HG02763 (cell line): ENCODE measurements at regions not wholly inside any gene's neighbourhood (a gene's known extent, or its start where the extent isn't known, plus 50 kb on each side); places are given as distances from the start of the nearest gene placed in this dataset.
"Not testable (repeated sequence)": the region's sequence is repeated elsewhere in the genome, so short reads cannot be mapped to it uniquely, and the experiment has no call there.

Experiments used
- ATAC-seq: cut with Tn5 transposase; IDR thresholded peaks from one replicate; pipeline ENCODE4 v1.9.1; 2021; ENCODE audit warnings: mild to moderate bottlenecking, moderate library complexity; ENCODE audit not compliant: unreplicated experiment

DNA sequence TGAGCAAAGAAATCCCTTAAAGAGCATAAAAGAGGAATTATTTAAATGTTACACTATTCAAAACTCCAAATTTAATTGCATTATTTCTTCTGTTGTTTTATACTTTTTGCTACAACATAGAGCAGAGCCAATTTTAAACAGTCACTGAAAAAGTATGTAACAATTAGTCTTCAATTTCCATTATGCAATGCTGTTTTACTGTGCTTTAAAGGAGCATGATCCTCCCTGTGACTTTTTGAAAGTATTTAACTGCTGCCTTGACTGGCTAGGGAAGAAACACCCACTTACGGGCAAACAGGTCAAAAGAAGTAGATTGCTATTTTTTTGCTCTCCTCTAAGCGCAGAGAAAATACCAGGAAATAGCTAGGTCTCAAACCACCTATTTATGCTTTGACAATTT, 217.4 kb upstream of the GCFC2 start:
- no peak for ATAC-seq

DNA sequence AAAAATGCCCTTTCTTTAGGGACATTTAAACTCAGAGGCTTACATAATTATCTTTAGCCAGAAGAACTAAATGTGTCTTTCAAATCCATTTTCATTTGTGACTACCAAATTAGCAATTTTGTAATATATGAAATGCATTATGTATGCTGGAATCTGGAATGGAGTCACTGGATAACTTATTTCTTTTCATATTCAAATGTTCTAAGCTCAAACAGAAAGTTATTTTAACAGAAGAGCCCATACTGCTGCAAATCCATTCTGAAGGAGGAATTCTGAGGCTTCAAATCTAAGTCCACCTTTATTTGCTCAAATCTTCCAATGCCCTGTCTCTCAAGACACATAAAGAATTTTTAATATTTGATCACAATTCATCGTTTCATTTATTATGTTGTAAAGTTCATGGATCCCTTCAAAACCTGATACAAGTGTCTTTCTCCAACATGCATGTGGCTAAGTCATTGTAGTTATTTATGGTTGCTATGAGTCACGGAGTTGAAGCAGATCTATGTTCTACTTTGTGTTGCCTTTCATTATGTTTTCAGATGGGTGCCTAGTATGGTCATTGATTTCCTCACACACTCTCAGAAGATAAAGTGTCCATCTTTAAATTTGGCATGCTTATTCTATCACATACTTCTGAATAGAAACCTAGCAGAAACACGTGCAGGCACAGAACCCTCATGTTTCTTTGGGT, 214.8 kb upstream of the GCFC2 start:
- no peak for ATAC-seq

DNA sequence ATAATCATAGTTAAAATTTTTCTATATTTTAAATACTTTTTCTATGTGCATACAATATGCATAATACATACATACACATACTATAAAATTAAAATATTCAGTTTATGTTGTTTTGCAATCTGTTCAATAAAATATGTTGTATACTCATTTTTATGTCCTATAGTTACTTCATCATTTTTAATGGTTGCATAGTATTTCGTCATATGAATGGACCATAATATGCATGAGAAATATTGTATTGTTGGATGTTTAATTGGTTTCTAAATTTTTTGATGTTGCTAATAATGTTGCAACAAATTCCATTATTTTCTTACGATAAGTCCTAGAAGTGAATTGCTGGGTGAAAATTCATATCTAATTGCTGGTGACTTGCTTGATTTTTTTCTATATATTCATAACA, 211.5 kb upstream of the GCFC2 start:
- no peak for ATAC-seq

DNA sequence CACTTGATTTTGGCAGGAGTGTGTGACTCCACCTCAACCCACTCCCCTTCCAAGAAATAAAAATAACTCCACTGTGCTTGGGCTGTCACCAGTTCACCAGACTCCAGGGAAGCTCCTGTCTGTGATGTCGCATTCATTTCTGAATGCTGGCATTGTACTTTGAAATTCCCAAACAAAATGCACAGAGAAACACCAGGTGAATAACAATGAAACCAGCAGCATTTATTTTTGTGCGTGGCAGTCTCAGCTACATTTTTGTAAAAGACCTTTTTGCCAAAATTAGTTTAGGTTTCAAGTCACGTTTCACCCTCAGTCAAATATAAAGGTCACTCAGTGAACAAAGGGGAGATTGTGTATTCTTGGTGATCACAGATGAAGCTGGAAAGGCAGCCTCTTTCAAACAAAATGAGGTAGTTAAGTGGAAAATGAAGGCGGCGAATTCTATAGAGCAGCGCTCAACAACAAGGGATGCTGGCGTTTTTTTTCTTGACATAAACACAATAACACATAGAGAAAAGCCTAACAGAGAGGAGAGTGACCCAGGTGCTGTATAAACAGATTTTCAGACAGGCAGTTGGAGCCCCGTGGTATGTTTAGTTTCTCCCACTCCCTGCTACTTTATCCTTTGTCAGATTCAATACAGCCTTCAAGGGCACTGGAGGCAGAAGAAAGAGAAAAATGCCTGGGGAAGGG, 210.3 kb upstream of the GCFC2 start:
- no peak for ATAC-seq

DNA sequence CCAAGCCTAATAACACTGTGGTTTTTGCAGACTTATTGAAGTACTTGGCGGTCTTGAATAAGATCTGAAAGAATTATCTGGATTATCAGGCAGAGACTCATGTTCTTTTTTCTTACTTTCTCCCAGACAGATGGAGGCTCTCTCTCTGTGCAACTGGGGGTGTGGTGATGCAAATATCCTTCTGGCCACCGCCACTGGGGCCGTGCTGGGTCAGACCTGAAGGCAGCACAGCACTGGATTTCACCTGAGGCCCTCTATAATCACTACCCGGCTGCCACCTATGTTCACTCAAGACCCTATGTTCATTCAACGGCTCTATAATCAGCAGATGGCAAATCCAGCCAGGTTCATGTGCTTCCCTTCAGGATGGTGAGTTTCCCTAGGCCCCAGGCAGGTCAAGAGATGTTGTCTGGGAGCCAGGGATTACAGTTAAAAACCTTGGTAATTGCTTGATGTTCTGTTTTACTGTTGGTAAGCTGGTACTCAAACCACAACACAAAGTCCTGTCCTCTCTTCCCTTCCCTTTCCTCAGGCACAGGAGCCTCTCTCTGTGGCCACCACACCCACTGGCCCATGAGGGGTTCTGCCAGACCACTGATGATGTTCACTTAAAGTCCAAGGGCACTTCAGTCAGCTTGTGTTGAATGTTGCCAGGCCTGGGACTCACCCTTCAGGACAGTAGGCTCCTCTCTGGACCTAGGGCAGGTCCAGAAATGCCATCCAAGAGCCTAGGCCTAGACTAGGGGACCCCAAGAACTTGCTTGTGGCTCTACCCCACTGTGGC, 205.3 kb upstream of the GCFC2 start:
- no peak for ATAC-seq

DNA sequence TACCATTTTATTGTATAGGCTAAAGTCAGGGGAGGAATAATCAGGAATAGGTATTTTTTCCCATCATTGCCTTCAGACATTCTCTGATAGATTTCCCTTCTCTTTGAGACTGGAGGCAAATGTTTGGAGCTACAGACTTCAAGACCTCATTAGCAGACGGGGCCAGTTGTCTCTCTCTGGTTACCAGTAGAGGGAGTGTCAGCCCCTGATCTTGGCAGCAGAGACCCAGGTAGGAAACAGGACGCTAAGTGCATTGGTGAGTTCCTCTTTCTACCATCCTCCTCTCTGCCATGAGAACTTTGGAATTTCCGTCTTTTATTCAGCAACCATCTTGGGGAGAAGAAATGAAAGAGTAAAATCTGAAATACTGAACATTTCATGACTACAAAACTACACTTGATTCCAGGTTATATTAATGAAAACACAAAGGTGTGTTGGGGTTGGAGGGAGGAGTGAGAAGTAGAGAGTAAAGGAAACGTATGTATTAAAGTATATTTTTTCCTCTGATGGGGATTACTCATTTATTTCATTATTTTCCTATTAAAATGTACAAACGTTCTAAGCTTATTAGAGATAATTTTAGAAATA, 186.2 kb upstream of the GCFC2 start:
- ATAC-seq: peak; percentile 70

DNA sequence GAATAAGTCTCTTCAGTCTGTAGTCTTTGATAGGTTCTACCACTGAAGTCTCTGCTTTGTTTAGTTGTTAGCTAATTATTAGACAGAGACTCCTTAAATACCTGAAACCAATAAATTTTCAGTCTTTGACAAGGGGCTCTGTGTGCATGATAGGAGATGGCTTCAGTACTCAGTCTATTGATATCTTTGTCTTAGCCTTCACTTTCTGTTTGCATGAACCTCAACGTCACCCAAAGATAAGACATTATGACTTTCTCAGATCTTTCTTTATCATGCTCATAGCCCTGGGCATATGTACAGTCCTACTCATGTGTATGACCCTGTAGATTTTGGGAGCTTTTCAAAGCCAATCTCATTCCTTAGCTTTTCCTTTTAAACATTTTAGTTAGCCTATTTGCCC, 183.5 kb upstream of the GCFC2 start:
- peak; percentile 82 for ATAC-seq

DNA sequence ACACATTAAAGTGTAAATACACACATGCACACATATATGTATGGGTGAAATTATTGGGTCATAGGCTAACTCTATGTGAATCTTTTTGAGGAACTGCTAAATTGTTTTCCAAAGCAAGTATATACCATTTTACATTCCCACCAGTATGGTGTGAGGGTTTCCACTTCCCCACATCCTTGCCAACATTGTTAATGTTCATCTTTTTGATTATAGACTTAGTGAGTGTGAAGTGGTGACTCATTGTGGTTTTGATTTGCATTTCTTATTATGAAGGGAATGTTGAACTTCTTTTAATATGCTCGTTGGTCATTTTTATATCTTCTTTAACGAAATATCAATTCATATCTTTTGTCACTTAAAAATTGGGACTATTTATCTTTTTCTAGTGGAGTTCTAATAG, 181.8 kb upstream of the GCFC2 start:
- peak; percentile 37 for ATAC-seq

DNA sequence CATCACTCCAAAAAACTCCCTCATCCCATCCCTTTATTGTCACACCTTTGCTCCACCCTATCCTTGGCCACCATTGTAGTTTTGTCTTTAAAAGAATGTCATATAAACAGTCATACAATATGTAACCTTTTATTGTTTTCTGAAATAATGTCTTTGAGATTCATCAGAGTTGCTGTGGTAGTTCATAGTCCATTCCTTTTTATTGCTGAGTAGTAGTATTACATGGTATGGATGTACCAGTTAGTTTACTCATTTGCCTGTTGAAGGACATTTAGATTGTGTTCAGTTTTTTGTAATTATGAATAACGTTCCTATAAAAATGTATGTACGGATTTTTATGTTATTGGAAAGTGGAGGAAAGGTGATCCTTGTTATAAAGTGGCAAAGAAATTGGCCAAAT, 171.8 kb upstream of the GCFC2 start:
- ATAC-seq: no peak

DNA sequence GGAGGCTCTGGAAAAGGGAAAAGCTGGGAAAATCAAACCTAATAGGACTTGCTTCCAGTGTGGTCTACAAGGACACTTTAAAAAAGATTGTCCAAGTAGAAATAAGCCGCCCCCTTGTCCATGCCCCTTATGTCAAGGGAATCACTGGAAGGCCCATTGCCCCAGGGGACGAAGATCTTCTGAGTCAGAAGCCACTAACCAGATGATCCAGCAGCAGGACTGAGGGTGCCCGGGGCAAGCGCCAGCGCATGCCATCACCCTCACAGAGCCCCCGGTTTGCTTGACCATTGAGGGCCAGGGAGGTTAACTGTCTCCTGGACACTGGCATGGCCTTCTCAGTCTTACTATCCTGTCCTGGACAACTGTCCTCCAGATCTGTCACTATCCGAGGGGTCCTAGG, 164.9 kb upstream of the GCFC2 start:
- not testable (repeated sequence) for ATAC-seq

DNA sequence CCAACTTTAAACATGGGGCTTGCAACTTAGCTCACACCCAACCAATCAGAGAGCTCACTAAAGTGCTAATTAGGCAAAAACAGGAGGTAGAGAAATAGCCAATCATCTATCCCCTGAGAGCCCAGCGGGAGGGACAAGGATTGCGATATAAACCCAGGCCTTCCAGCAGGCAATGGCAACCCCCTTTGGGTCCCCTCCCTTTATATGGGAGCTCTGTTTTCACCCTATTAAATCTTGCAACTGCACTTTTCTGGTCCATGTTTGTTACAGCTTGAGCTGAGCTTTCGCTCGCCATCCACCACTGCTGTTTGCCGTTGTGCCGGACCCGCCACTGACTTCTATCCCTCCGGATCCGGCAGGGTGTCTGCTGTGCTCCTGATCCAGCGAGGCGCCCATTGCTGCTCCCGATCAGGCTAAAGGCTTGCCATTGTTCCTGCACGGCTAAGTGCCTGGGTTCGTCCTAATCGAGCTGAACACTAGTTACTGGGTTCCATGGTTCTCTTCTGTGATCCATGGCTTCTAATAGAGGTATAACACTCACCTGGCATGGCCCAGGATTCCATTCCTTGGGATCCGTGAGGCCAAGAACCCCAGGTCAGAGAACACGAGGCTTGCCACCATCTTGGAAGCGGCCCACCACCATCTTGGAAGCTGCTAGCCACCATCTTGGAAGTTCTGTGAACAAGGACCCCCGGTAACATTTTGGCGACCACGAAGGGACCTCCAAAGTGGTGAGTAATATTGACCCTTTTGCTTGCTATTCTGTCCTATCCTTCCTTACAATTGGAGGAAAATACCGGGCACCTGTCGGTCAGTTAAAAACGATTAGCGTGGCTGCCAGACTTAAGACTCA, 161.3 kb upstream of the GCFC2 start:
- not testable (repeated sequence) for ATAC-seq

DNA sequence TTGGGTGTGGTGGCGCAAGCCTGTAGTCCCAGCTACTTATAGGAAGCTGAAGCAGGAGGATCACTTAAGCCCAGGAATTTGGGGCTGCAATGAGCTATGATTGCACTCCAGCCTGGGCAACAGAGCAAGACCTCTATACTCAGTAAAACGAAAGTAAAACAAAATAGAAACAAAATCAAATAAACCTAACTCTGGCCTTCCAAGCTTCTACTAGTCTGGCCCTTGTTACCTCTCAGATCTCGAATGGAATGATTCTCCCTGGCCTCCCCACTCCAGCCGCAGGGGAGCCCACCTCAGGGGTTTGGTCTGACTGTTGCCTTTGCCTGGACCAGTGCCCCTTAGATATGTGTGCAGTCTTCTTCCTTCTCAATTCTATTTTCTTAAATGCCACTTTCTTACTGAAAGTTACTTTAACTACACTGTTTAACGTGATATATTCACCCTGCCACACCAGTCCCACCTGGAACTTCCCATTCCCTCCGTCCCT, 160.0 kb upstream of the GCFC2 start:
- no peak for ATAC-seq

DNA sequence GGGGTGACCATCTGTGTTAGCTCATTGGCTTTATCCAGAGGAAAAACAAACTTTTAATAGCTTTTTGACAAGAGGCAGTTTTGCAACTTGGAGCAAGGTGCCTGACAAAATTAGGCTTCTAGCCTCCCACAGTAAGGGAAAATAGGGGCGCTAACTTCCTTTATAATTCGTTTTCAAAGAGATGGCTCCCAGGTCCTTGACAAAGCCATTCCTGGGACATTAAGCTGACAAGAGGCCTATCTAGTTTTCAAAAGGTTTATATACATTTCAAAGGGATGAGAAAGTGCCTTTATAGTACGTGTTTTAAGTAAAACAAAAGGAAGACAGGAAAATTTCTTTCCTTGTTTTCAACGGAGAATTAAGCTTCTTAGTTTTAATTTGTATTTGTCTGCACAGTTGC, 159.4 kb upstream of the GCFC2 start:
- ATAC-seq: no peak

DNA sequence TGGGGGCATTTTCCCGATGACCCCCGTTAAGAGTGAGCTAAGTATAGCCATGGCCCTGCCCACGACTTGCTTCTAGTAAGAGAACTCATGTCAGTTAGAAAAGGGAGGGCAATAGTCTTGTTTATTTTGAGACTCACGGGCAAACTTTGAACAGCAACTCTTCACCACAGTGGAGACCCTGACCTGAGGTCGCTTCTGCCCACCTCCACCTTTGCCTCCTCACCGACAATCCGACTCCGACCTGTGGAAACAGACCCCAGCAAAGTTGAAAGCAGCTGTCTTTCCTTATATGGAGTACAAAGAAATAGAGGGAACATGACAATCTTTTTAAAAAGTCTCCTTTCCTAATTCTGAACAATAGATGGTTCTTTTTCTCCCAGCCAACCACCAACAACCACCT, 155.0 kb upstream of the GCFC2 start:
- no peak for ATAC-seq

DNA sequence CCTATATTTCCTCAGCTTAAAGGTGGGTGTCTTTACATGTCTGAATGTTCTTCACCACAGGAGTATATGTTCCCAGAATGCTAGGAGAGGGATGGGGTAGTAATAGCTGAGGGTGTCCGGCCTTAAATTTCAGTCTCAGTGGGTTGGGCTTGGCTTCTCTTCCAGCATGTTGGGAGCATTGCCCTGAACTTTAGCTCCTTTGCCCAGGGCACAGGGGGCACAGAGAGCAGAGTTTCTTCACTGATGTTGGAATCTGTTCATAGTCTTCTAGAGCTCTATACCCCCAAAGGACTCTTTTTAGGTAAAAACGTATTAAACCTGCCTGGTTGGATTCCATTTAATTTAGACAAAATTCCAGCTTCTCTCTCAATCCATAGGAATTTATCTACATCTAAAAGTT, 154.4 kb upstream of the GCFC2 start:
- no peak for ATAC-seq

DNA sequence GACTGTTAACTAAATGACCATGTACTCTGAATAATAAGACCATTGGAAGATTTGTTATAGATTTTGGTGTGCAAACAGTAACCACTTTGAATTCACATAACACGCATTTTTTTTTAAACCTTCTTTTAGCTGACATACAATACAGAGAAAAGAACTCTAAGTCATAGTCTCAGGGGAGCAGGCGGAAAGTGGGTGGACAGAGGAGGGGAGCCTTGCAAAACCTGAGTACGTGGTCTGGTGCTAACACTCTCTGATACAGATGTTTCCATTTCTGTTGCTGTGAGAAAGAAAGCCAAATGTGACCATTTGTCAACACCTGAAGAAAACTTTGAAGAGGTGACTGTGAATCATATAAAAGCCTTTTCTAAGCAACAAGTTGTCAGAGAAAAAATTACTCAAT, 151.8 kb upstream of the GCFC2 start:
- ATAC-seq: no peak

DNA sequence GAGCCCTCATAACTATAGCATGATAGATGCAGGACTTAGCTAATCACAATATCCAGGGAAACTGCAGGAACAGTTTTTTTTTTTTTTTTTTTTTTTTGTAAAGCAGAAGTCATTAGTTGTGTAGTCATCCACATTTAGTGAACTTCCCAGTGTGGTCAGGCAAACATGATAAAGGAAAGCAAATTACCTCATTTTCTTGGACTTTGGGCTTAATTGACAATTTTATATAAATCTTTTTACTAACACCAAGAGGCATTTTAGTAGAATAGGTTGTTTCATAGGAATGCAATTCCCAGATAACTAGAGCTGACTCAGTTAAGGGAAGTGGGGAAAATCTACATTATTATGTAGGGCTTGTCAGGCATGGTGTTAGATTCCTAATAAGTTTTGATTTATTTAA, 142.7 kb upstream of the GCFC2 start:
- ATAC-seq: no peak

DNA sequence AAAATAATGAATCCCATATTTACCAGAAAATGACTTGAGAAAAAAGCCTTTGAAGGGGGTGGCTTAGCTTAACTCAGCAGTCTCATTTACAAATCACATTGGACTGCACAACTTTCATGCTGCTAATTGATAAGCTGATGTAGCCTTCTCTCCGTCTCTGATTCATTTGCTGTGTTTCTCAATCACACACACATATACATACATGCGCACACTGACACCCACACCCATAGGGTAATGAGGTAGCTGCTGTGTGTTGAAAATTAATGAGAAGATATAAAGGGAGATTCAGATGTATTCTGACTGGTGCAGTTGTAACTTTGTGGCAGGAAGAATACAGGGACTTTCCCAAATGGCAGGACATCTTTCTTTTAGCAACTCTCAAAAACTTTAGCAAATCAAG, 141.9 kb upstream of the GCFC2 start:
- no peak for ATAC-seq

DNA sequence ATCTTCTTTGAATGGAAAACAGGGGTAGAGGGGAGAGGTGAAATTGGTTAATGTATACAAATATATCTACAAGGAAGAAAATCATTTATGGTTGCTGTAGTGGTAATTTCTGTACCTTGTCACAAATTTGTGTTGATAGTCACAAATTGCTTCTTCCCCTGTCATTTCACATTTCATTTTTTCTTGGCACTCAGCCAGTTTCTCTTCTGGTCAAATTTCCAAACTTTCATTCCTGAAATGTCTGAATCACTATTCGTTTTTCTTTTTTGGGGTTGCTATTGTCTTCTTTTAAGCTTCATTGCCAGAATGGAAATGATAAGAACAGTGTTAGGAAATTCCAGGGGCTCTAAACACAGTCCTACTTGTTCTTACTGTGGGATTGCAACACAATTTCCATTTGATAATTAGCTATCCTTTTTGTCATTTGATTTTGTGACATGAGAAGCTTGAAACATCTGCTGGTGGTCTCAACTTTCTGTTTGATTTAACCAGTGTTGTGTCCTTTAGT, 136.0 kb upstream of the GCFC2 start:
- ATAC-seq: no peak

DNA sequence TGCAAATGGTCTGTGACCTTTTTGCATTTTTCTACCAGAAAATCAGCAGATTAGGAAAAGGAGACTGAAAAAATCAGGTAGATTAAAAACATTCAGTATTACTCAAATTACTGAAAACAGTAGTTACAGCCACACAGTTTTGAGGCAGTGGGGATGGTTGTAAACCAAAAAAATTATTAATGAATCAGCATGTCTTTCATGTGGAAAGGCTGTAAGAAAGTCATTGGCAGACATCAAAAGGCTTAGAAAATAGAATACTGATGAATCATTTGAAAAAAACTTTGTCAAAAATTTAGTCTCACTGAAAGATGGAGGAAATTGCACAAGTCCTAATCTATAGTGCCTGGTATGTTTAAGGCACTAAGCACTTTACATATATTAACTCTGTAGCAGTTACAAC, 133.9 kb upstream of the GCFC2 start:
- no peak for ATAC-seq
